A549 (cell line): ENCODE measurements at regions not wholly inside any gene's neighbourhood (a gene's known extent, or its start where the extent isn't known, plus 50 kb on each side); places are given as distances from the start of the nearest gene placed in this dataset.
"Not testable (repeated sequence)": the region's sequence is repeated elsewhere in the genome, so short reads cannot be mapped to it uniquely, and the experiment has no call there.

Experiments
- CEBPB ChIP-seq, 2 experiments: fragments of >200 bp in 1 of 2; sonication (Bioruptor Twin) in 1 of 2; formaldehyde crosslinking in 1 of 2; IDR thresholded peaks; 2 replicates each; pipeline ENCODE4 v1.6.1; 2012 to 2016
- CHD4 ChIP-seq: fragments of 200-600 bp; sonication (generic); IDR thresholded peaks from 2 replicates; pipeline ENCODE4 v1.6.1; 2016; ENCODE audit warnings: antibody characterized with exemption, mild to moderate bottlenecking, borderline replicate concordance
- EP300 ChIP-seq, 2 experiments: fragments of >200 bp; sonication (Bioruptor Twin); formaldehyde crosslinking; IDR thresholded peaks; 2 replicates in 1 of 2; 3 replicates in 1 of 2; pipeline ENCODE4 v1.6.1; 2016 to 2017
- ESRRA ChIP-seq: fragments of 150-350 bp; IDR thresholded peaks from 2 replicates; pipeline ENCODE4 v1.6.1; 2014; ENCODE audit warnings: mild to moderate bottlenecking, low read length, borderline replicate concordance
- KDM5A ChIP-seq: fragments of 200-600 bp; sonication (generic); IDR thresholded peaks from 2 replicates; pipeline ENCODE4 v1.6.1; 2016; ENCODE audit warnings: antibody characterized with exemption, mild to moderate bottlenecking
- POLR2A ChIP-seq: IDR thresholded peaks from 2 replicates; pipeline ENCODE4 v1.6.1; 2012; ENCODE audit warnings: mild to moderate bottlenecking, low read length
- RAD21 ChIP-seq, 2 experiments: fragments of >200 bp in 1 of 2; sonication (Bioruptor Twin) in 1 of 2; formaldehyde crosslinking in 1 of 2; IDR thresholded peaks in 1 of 2; conservative IDR thresholded peaks in 1 of 2; 2 replicates in 1 of 2; 3 replicates in 1 of 2; pipeline ENCODE4 v1.6.1; 2012 to 2018; ENCODE audit warnings: inconsistent platforms in 1 of 2
- TP53 ChIP-seq: fragments of 250-450 bp; sonication (Bioruptor Pico); IDR thresholded peaks from 2 replicates; pipeline ENCODE4 v1.5.0; 2021; ENCODE audit warnings: mild to moderate bottlenecking, moderate library complexity
- ZFP36 ChIP-seq: fragments of 450-650 bp; IDR thresholded peaks from 2 replicates; pipeline ENCODE4 v1.6.1; 2014; ENCODE audit warnings: borderline replicate concordance; ENCODE audit not compliant: partially characterized antibody
- ZSCAN20 ChIP-seq: fragments of 250-450 bp; sonication (Bioruptor Pico); IDR thresholded peaks from 2 replicates; pipeline ENCODE4 v1.8.0; 2022; ENCODE audit warnings: mild to moderate bottlenecking, moderate library complexity
- TF ChIP-seq, protein P1 (sequence below): fragments of >200 bp; sonication (Bioruptor Twin); formaldehyde crosslinking; IDR thresholded peaks from 3 replicates; pipeline ENCODE4 v1.5.1; 2016
- TF ChIP-seq, protein P2 (sequence below): IDR thresholded peaks from 2 replicates; pipeline ENCODE4 v1.6.1; 2012; ENCODE audit warnings: low read depth, borderline replicate concordance

GRCh38 chr16:29211456-29211855 lies 195.1 kb downstream of the NPIPB11 start:
- TF ChIP-seq TP53 (CRISPR knock-in tag); ZSCAN20; POLR2A; ESRRA; RAD21 (conservative IDR thresholded peaks at IDR 0.05 in 1 of 2, IDR thresholded peaks at IDR 0.05 in 1 of 2); CEBPB (IDR thresholded peaks at IDR 0.05); EP300 (IDR thresholded peaks at IDR 0.05); KDM5A; ZFP36; CHD4: not testable (repeated sequence)
- TF ChIP-seq, protein P1, sequence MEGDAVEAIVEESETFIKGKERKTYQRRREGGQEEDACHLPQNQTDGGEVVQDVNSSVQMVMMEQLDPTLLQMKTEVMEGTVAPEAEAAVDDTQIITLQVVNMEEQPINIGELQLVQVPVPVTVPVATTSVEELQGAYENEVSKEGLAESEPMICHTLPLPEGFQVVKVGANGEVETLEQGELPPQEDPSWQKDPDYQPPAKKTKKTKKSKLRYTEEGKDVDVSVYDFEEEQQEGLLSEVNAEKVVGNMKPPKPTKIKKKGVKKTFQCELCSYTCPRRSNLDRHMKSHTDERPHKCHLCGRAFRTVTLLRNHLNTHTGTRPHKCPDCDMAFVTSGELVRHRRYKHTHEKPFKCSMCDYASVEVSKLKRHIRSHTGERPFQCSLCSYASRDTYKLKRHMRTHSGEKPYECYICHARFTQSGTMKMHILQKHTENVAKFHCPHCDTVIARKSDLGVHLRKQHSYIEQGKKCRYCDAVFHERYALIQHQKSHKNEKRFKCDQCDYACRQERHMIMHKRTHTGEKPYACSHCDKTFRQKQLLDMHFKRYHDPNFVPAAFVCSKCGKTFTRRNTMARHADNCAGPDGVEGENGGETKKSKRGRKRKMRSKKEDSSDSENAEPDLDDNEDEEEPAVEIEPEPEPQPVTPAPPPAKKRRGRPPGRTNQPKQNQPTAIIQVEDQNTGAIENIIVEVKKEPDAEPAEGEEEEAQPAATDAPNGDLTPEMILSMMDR = not testable (repeated sequence)
- TF ChIP-seq, protein P2, sequence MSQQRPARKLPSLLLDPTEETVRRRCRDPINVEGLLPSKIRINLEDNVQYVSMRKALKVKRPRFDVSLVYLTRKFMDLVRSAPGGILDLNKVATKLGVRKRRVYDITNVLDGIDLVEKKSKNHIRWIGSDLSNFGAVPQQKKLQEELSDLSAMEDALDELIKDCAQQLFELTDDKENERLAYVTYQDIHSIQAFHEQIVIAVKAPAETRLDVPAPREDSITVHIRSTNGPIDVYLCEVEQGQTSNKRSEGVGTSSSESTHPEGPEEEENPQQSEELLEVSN = not testable (repeated sequence)
